Heart left ventricle (tissue), 16 donors: ENCODE measurements at regions not wholly inside any gene's neighbourhood (a gene's known extent, or its start where the extent isn't known, plus 50 kb on each side); places are given as distances from the start of the nearest gene placed in this dataset.

Source experiments
- ATAC-seq, 4 donors: fragments of 200-7000 bp; cut with Tn5 transposase; one replicate each; pipeline ENCODE4 v1.9.1; 2020 to 2022; ENCODE audit warnings: moderate library complexity in 4 of 4, mild to moderate bottlenecking in 3 of 4, moderate number of reproducible peaks in 1 of 4
- DNase-seq, 5 donors: peaks; one replicate each; pipeline ENCODE4 v3.0.0-alpha.2; 2020
- H3K27ac ChIP-seq, 12 donors: fragments of 200-600 bp; sonication (generic) in 4 of 12; one replicate each; pipeline versions ENCODE4 v1.5.0 to v1.8.0; 2016 to 2022; ENCODE audit warnings: mild to moderate bottlenecking in 2 of 12
- H3K27me3 ChIP-seq, 9 donors: fragments of 200-600 bp; sonication (generic) in 2 of 9; one replicate each; pipeline versions ENCODE4 v1.5.1 to v1.8.0; 2016 to 2022; ENCODE audit warnings: mild to moderate bottlenecking in 3 of 9
- H3K36me3 ChIP-seq, 9 donors: fragments of 200-600 bp; sonication (generic) in 2 of 9; one replicate each; pipeline versions ENCODE4 v1.5.0 to v1.8.0; 2018 to 2022; ENCODE audit warnings: mild to moderate bottlenecking in 2 of 9
- H3K4me1 ChIP-seq, 12 donors: fragments of 200-600 bp; sonication (generic) in 4 of 12; one replicate each; pipeline versions ENCODE4 v1.5.0 to v1.8.0; 2016 to 2022; ENCODE audit warnings: mild to moderate bottlenecking in 3 of 12
- H3K4me3 ChIP-seq, 12 donors: fragments of 200-600 bp; sonication (generic) in 4 of 12; one replicate each; pipeline versions ENCODE4 v1.5.0 to v1.8.0; 2017 to 2022; ENCODE audit warnings: mild to moderate bottlenecking in 9 of 12, moderate library complexity in 4 of 12
- H3K9me3 ChIP-seq, 12 donors: fragments of 200-600 bp; sonication (generic) in 4 of 12; one replicate each; pipeline versions ENCODE4 v1.5.0 to v1.8.0; 2016 to 2022; ENCODE audit warnings: mild to moderate bottlenecking in 1 of 12
- CTCF ChIP-seq, 12 donors: fragments of 200-600 bp; sonication (generic) in 4 of 12; IDR thresholded peaks; one replicate each; pipeline versions ENCODE4 v1.5.0 to v1.8.0; 2018 to 2022; ENCODE audit warnings: antibody characterized with exemption in 12 of 12, mild to moderate bottlenecking in 5 of 12
- POLR2A ChIP-seq, 2 donors: fragments of 450-650 bp; IDR thresholded peaks; one replicate each; pipeline ENCODE4 v1.6.1; 2017; ENCODE audit warnings: antibody characterized with exemption in 2 of 2, mild to moderate bottlenecking in 2 of 2, moderate library complexity in 2 of 2
- WGBS, 4 donors: extraction: QIAGEN DNeasy Blood & Tissue Kit in 2 of 4; methylation state at CpG; one replicate each; pipeline versions ENCODE4 v1.1.5 to v1.1.7; 2013 to 2018; 5-methylcytosine and 5-hydroxymethylcytosine counted together
- intact Hi-C, 10 donors: fragments of 100-400 bp; cut with DNase I; formaldehyde crosslinking; loops; one replicate each; pipeline versions ENCODE4 v1.11.1 to v1.14.2; 2022
- donor health status: ischemic (EF 13 %, LVEDD 7.1; RV severe dilation, severe dysfunction).
- donor health status: healthy with polysubstance abuse.
- donor health status: DM: no; HTN: yes; CAD: no.
- donor health status: DM: no; HTN: no; CAD: no.
- donor health status: ischemic (EF 25% LVEDD 6.9; RV normal size, moderate dysfunction).
- donor health status: ischemic (EF 25% LVEDD 5.7; RV mildly dilated, moderate dysfunction).
- donor health status: healthy.
- donor health status: DM: yes; HTN: yes; CAD: no.
- donor health status: ischemic (EF 35%, LVEDD 5.7; RV mildly dilated, moderate dysfunction).
- donor health status: nonischemic (EF 11% LVEDD 7.7; RV severe dilation, severe dysfunction).
- donor health status: DM: yes; HTN: yes; CAD: no.
- donor health status: PGD.
- donor health status: ischemic (EF 29% LVEDD 5.4; RV normal size, mild dysfunction).
- donor health status: nonischemic (EF 23%, LVEDD 6.1; RV moderate dilation, normal function).

GRCh38 chr6:145428706-145429105 is 306.6 kb downstream of the EPM2A start:
- Histone ChIP-seq H3K36me3 (no peaks in the 10 kb centered on the region), H3K9me3 (no peaks in the 10 kb centered on the region), H3K4me1 (no peaks in the 10 kb centered on the region), H3K27me3 (no peaks in the 10 kb centered on the region), H3K27ac (no peak overlapping the region), H3K4me3 (no peak overlapping the region)
- no peak for TF ChIP-seq CTCF (IDR thresholded peaks at IDR 0.05)
- intact Hi-C loops, result no loop called here
- no peak for DNase-seq
- no peak for ATAC-seq
- WGBS, 4 donors, result 17 to 21% (median 18%) methylated on average over 6 of the region's 6 CpGs

GRCh38 chr6:145442110-145442509 is 293.2 kb downstream of the EPM2A start:
- no peaks in the 10 kb centered on the region for H3K4me1 ChIP-seq
- WGBS, 4 donors, result 96 to 97% (median 96%) methylated on average over 2 of the region's 2 CpGs
- H3K27ac ChIP-seq, result no peak overlapping the region
- DNase-seq (no peak), ATAC-seq (no peak)
- H3K9me3 ChIP-seq, result peaks cover 0 to 58% (median 26%) of the 10 kb centered on the region in 12 donors
- no peaks in the 10 kb centered on the region for H3K36me3 ChIP-seq
- no peaks in the 10 kb centered on the region for H3K27me3 ChIP-seq
- no peak overlapping the region for H3K4me3 ChIP-seq
- intact Hi-C loops, result no loop called here
- TF ChIP-seq POLR2A (IDR thresholded peaks at IDR 0.05) (no peak), CTCF (IDR thresholded peaks at IDR 0.05) (no peak)

GRCh38 chr6:145445674-145446073 is 289.6 kb downstream of the EPM2A start:
- Histone ChIP-seq H3K4me3 (no peak overlapping the region), H3K36me3 (no peaks in the 10 kb centered on the region), H3K27me3 (no peaks in the 10 kb centered on the region), H3K9me3 (peaks cover 0 to 49% (median 26%) of the 10 kb centered on the region in 12 donors), H3K27ac (no peak overlapping the region), H3K4me1 (no peaks in the 10 kb centered on the region)
- WGBS, 4 donors, result 74 to 85% (median 78%) methylated on average over 1 of the region's 1 CpG
- intact Hi-C loops, result no loop called here
- DNase-seq, result no peak
- no peak for ATAC-seq
- TF ChIP-seq POLR2A (IDR thresholded peaks at IDR 0.05) (no peak), CTCF (IDR thresholded peaks at IDR 0.05) (no peak)

GRCh38 chr6:145451029-145451428 is 284.3 kb downstream of the EPM2A start:
- no peak overlapping the region for H3K4me3 ChIP-seq
- intact Hi-C loops, result no loop called here
- DNase-seq (no peak), ATAC-seq (no peak)
- no peak overlapping the region for H3K27ac ChIP-seq
- H3K4me1 ChIP-seq, result no peaks in the 10 kb centered on the region
- no peaks in the 10 kb centered on the region for H3K36me3 ChIP-seq
- H3K9me3 ChIP-seq, result peaks cover 0 to 13% (median 6%) of the 10 kb centered on the region in 12 donors
- no peak for TF ChIP-seq POLR2A (IDR thresholded peaks at IDR 0.05)
- no peak for TF ChIP-seq CTCF (IDR thresholded peaks at IDR 0.05)
- WGBS, 4 donors, result 85 to 100% (median 94%) methylated on average over 1 of the region's 1 CpG
- no peaks in the 10 kb centered on the region for H3K27me3 ChIP-seq
